OCI-LY3 (cell line): ENCODE measurements at regions not wholly inside any gene's neighbourhood (a gene's known extent, or its start where the extent isn't known, plus 50 kb on each side); places are given as distances from the start of the nearest gene placed in this dataset.

ENCODE experiments used
- EZH2phosphoT487 ChIP-seq: fragments of 200-600 bp; shearing (Covaris generic); IDR thresholded peaks from 2 replicates; pipeline ENCODE4 v1.6.1; 2018; ENCODE audit warnings: antibody characterized with exemption, mixed run types, low read depth
- TF ChIP-seq, protein P1 (sequence below): fragments of 200-600, 300-600 bp; sonication (generic); IDR thresholded peaks from 2 replicates; pipeline ENCODE4 v1.5.1; 2014; ENCODE audit warnings: antibody characterized with exemption, low read length, low read depth

DNA sequence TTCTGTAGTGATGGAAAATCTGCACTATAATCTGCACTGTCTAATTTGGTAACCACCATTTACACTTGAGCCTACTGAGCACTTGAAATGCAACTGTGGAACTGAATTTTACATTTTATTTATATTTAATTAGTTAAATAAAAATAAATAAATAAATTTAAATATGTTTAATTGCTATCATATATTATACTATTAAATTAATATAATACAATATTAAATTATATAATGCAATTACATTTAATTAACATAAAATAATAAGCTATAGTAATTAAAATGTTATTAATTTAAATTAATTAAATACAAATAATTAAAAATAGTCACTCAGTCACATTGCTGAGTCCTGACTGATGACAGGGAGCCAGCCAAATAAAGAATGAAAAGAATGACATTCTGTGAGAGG, 170.2 kb upstream of the F9 start:
- TF ChIP-seq, protein P1, sequence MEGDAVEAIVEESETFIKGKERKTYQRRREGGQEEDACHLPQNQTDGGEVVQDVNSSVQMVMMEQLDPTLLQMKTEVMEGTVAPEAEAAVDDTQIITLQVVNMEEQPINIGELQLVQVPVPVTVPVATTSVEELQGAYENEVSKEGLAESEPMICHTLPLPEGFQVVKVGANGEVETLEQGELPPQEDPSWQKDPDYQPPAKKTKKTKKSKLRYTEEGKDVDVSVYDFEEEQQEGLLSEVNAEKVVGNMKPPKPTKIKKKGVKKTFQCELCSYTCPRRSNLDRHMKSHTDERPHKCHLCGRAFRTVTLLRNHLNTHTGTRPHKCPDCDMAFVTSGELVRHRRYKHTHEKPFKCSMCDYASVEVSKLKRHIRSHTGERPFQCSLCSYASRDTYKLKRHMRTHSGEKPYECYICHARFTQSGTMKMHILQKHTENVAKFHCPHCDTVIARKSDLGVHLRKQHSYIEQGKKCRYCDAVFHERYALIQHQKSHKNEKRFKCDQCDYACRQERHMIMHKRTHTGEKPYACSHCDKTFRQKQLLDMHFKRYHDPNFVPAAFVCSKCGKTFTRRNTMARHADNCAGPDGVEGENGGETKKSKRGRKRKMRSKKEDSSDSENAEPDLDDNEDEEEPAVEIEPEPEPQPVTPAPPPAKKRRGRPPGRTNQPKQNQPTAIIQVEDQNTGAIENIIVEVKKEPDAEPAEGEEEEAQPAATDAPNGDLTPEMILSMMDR = no peak
- no peak for TF ChIP-seq EZH2phosphoT487
